ENCODE measurements at regions not wholly inside any gene's neighbourhood (a gene's known extent, or its start where the extent isn't known, plus 50 kb on each side); places are given as distances from the start of the nearest gene placed in this dataset.
A peak's percentile ranks its signal among the peaks of the same experiment; 100 is the strongest.

GRCh38 chr6:9405369-9405768 lies 970.0 kb upstream of the SLC35B3 start:
- TF ChIP-seq CTCF (IDR thresholded peaks at IDR 0.05), result no peak
- TF ChIP-seq SIN3A (IDR thresholded peaks at IDR 0.05; ENCODE audit: borderline replicate concordance, insufficient read depth, low read depth, low read length), result no peak
- TF ChIP-seq REST (IDR thresholded peaks at IDR 0.05; ENCODE audit: insufficient read depth in 1 of 2, low read depth in 2 of 2, low read length in 1 of 2), result no peak
- peak; percentile 59; the same call in 1 of the 2 replicates for TF ChIP-seq POLR2AphosphoS5 (IDR thresholded peaks at IDR 0.05; ENCODE audit: low read depth, low read length)
- no peak for TF ChIP-seq TCF7L2 (IDR thresholded peaks at IDR 0.05; ENCODE audit: low read depth, low read length)

All from Panc1 (cell line).